Neural progenitor cell (in vitro differentiated cells): ENCODE measurements at regions not wholly inside any gene's neighbourhood (a gene's known extent, or its start where the extent isn't known, plus 50 kb on each side); places are given as distances from the start of the nearest gene placed in this dataset.

Source experiments
- EZH2 ChIP-seq: fragments of 200-600 bp; sonication (generic); IDR thresholded peaks from 2 replicates; pipeline ENCODE4 v1.6.1; 2017; ENCODE audit warnings: antibody characterized with exemption, mild to moderate bottlenecking, moderate library complexity
- EZH2phosphoT487 ChIP-seq: fragments of 200-600 bp; sonication (generic); IDR thresholded peaks from 2 replicates; pipeline ENCODE4 v1.6.1; 2017; ENCODE audit warnings: antibody characterized with exemption
- TF ChIP-seq, protein P1 (sequence below): fragments of 200-600 bp; sonication (generic); IDR thresholded peaks from 2 replicates; pipeline ENCODE4 v1.5.1; 2017; ENCODE audit warnings: antibody characterized with exemption, mild to moderate bottlenecking

DNA sequence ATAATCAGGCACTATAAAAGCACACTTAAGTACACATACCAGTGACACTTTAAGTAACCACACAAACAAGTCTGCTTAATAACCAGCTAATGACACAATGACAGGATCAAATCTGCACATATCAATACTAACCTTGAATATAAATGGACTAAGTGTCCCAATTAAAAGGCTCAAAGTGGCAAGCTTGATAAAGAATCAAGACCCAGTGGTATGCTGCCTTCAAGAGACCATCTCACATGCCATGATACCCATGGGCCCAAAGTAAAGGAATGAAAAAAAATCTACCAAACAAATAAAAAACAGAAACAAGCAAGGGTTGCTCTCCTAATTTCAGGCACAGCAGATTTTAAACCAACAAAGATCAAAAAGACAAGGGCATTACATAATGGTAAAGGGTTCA is 470.4 kb downstream of the TRHDE start:
- TF ChIP-seq, protein P1, sequence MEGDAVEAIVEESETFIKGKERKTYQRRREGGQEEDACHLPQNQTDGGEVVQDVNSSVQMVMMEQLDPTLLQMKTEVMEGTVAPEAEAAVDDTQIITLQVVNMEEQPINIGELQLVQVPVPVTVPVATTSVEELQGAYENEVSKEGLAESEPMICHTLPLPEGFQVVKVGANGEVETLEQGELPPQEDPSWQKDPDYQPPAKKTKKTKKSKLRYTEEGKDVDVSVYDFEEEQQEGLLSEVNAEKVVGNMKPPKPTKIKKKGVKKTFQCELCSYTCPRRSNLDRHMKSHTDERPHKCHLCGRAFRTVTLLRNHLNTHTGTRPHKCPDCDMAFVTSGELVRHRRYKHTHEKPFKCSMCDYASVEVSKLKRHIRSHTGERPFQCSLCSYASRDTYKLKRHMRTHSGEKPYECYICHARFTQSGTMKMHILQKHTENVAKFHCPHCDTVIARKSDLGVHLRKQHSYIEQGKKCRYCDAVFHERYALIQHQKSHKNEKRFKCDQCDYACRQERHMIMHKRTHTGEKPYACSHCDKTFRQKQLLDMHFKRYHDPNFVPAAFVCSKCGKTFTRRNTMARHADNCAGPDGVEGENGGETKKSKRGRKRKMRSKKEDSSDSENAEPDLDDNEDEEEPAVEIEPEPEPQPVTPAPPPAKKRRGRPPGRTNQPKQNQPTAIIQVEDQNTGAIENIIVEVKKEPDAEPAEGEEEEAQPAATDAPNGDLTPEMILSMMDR, result no peak
- TF ChIP-seq EZH2 (no peak), EZH2phosphoT487 (no peak)
